ENCODE measurements at regions not wholly inside any gene's neighbourhood (a gene's known extent, or its start where the extent isn't known, plus 50 kb on each side); places are given as distances from the start of the nearest gene placed in this dataset.

GRCh38 chr15:31260646-31261265 is 65.9 kb upstream of the KLF13 start:
- TF ChIP-seq POLR2A (IDR thresholded peaks at IDR 0.05; ENCODE audit: control extremely low read depth in 1 of 2, low read depth in 2 of 2, low read length in 2 of 2) (no peak), CTCF (IDR thresholded peaks at IDR 0.05; ENCODE audit: control extremely low read depth in 1 of 3, insufficient read depth in 1 of 3, low read depth in 1 of 3, low read length in 3 of 3) (no peak), SIN3A (conservative IDR thresholded peaks at IDR 0.05 in 1 of 2, IDR thresholded peaks at IDR 0.05 in 1 of 2; ENCODE audit: low read depth in 1 of 2, low read length in 2 of 2) (no peak), GABPA (IDR thresholded peaks at IDR 0.05; ENCODE audit: borderline replicate concordance, insufficient read depth, low read length) (no peak), USF2 (IDR thresholded peaks at IDR 0.05; ENCODE audit: low read length) (no peak), RAD21 (IDR thresholded peaks at IDR 0.05 in 1 of 2, conservative IDR thresholded peaks at IDR 0.05 in 1 of 2; ENCODE audit: low read depth in 2 of 2, low read length in 2 of 2) (no peak), TAF1 (IDR thresholded peaks at IDR 0.05; ENCODE audit: low read depth, low read length) (no peak), TBP (IDR thresholded peaks at IDR 0.05; ENCODE audit: low read depth, low read length) (no peak), KDM1A (IDR thresholded peaks at IDR 0.05; ENCODE audit: borderline replicate concordance, low read length) (no peak), JUND (IDR thresholded peaks at IDR 0.05; ENCODE audit: low read length) (no peak), YY1 (IDR thresholded peaks at IDR 0.05; ENCODE audit: low read depth, low read length) (no peak), ZNF274 (IDR thresholded peaks at IDR 0.05; ENCODE audit: borderline replicate concordance, extremely low read depth, low read length) (no peak)
